Vagina (tissue), 2 donors: ENCODE measurements at regions not wholly inside any gene's neighbourhood (a gene's known extent, or its start where the extent isn't known, plus 50 kb on each side); places are given as distances from the start of the nearest gene placed in this dataset.
"Not testable (repeated sequence)": the region's sequence is repeated elsewhere in the genome, so short reads cannot be mapped to it uniquely, and the experiment has no call there.

Experiments used
- DNase-seq, 2 donors: peaks; one replicate each; pipeline ENCODE4 v3.0.0-alpha.2; 2017; ENCODE audit errors: extremely low spot score in 2 of 2
- H3K27ac ChIP-seq: fragments of 200-600 bp; sonication (generic); one replicate; pipeline ENCODE4 v1.5.1; 2019
- H3K27me3 ChIP-seq: fragments of 200-600 bp; sonication (generic); one replicate; pipeline ENCODE4 v1.5.1; 2019
- H3K36me3 ChIP-seq, 2 donors: fragments of 200-600 bp; sonication (generic); one replicate each; pipeline ENCODE4 v1.5.1; 2017 to 2019
- H3K4me1 ChIP-seq: fragments of 200-600 bp; sonication (generic); one replicate; pipeline ENCODE4 v1.5.1; 2019
- H3K4me3 ChIP-seq, 2 donors: fragments of 200-600 bp; sonication (generic); 1 replicate in 1 of 2; 2 replicates in 1 of 2; pipeline ENCODE4 v1.5.1; 2016 to 2019
- H3K9me3 ChIP-seq: fragments of 200-600 bp; sonication (generic); one replicate; pipeline ENCODE4 v1.5.1; 2019
- CTCF ChIP-seq, 3 experiments: fragments of 450-650 bp in 2 of 3; fragments of 200-600 bp in 1 of 3; sonication (generic) in 1 of 3; IDR thresholded peaks; one replicate each; pipeline ENCODE4 v1.5.1; 2017 to 2019; ENCODE audit warnings: antibody characterized with exemption in 3 of 3, mild to moderate bottlenecking in 2 of 3, moderate library complexity in 2 of 3
- POLR2A ChIP-seq, 2 donors: fragments of 450-650 bp; IDR thresholded peaks; one replicate each; pipeline ENCODE4 v1.6.1; 2017; ENCODE audit warnings: antibody characterized with exemption in 2 of 2, mild to moderate bottlenecking in 2 of 2, moderate library complexity in 2 of 2
- POLR2AphosphoS5 ChIP-seq, 2 donors: sonication (generic); formaldehyde crosslinking; IDR thresholded peaks; one replicate each; pipeline ENCODE4 v1.9.0; 2017; ENCODE audit warnings: antibody characterized with exemption in 2 of 2, mild to moderate bottlenecking in 2 of 2, low read depth in 1 of 2; ENCODE audit not compliant: insufficient read depth in 1 of 2
- intact Hi-C: fragments of 100-400 bp; cut with DNase I; formaldehyde crosslinking; loops from one replicate; pipeline ENCODE4 v1.15.1; 2023

- DNase-seq = no peak
- no peak for TF ChIP-seq POLR2AphosphoS5 (IDR thresholded peaks at IDR 0.05; ENCODE audit: insufficient read depth in 1 of 2, low read depth in 1 of 2)
- no peaks in the 10 kb centered on the region for H3K9me3 ChIP-seq
- no peak overlapping the region for H3K27ac ChIP-seq
- intact Hi-C loops = no loop called here
- H3K4me3 ChIP-seq = no peak overlapping the region
- no peaks in the 10 kb centered on the region for H3K36me3 ChIP-seq
- H3K4me1 ChIP-seq = no peaks in the 10 kb centered on the region
- no peaks in the 10 kb centered on the region for H3K27me3 ChIP-seq
Measured at GRCh38 chr4:66160606-66161005, 490.3 kb upstream of the EPHA5 start.

- no peak for DNase-seq
- H3K27ac ChIP-seq = no peak overlapping the region
- H3K27me3 ChIP-seq = no peaks in the 10 kb centered on the region
- intact Hi-C loops = no loop called here
- H3K4me1 ChIP-seq = no peaks in the 10 kb centered on the region
- TF ChIP-seq POLR2AphosphoS5 (IDR thresholded peaks at IDR 0.05; ENCODE audit: insufficient read depth in 1 of 2, low read depth in 1 of 2) (no peak), POLR2A (IDR thresholded peaks at IDR 0.05) (no peak), CTCF (IDR thresholded peaks at IDR 0.05) (no peak)
- H3K36me3 ChIP-seq = no peaks in the 10 kb centered on the region
- H3K9me3 ChIP-seq = no peaks in the 10 kb centered on the region
- H3K4me3 ChIP-seq = no peak overlapping the region
Measured at GRCh38 chr4:66157594-66157993, 487.3 kb upstream of the EPHA5 start.

GRCh38 chr4:66130042-66130441, 459.8 kb upstream of the EPHA5 start:
- H3K27me3 ChIP-seq = no peaks in the 10 kb centered on the region
- H3K4me1 ChIP-seq = no peaks in the 10 kb centered on the region
- H3K27ac ChIP-seq = no peak overlapping the region
- intact Hi-C loops = no loop called here
- H3K9me3 ChIP-seq = no peaks in the 10 kb centered on the region
- no peak overlapping the region for H3K4me3 ChIP-seq
- DNase-seq = no peak
- TF ChIP-seq POLR2A (IDR thresholded peaks at IDR 0.05) = no peak
- no peak for TF ChIP-seq POLR2AphosphoS5 (IDR thresholded peaks at IDR 0.05; ENCODE audit: insufficient read depth in 1 of 2, low read depth in 1 of 2)
- TF ChIP-seq CTCF (IDR thresholded peaks at IDR 0.05) = no peak
- H3K36me3 ChIP-seq = no peaks in the 10 kb centered on the region

GRCh38 chr4:66123831-66124413, 453.6 kb upstream of the EPHA5 start:
- Histone ChIP-seq H3K27me3 (no peaks in the 10 kb centered on the region), H3K27ac (no peak overlapping the region), H3K36me3 (no peaks in the 10 kb centered on the region), H3K4me3 (no peak overlapping the region), H3K4me1 (no peaks in the 10 kb centered on the region), H3K9me3 (no peaks in the 10 kb centered on the region)
- no peak for DNase-seq
- no peak for TF ChIP-seq CTCF (IDR thresholded peaks at IDR 0.05)
- no peak for TF ChIP-seq POLR2A (IDR thresholded peaks at IDR 0.05)
- no peak for TF ChIP-seq POLR2AphosphoS5 (IDR thresholded peaks at IDR 0.05; ENCODE audit: insufficient read depth in 1 of 2, low read depth in 1 of 2)
- intact Hi-C loops = no loop called here

- no peak for DNase-seq
- Histone ChIP-seq H3K4me3 (no peak overlapping the region), H3K27ac (no peak overlapping the region), H3K4me1 (no peaks in the 10 kb centered on the region), H3K36me3 (no peaks in the 10 kb centered on the region), H3K9me3 (no peaks in the 10 kb centered on the region), H3K27me3 (no peaks in the 10 kb centered on the region)
- intact Hi-C loops = no loop called here
- no peak for TF ChIP-seq CTCF (IDR thresholded peaks at IDR 0.05)
- TF ChIP-seq POLR2A (IDR thresholded peaks at IDR 0.05) = no peak
- no peak for TF ChIP-seq POLR2AphosphoS5 (IDR thresholded peaks at IDR 0.05; ENCODE audit: insufficient read depth in 1 of 2, low read depth in 1 of 2)
Measured at GRCh38 chr4:66123190-66123589, 452.9 kb upstream of the EPHA5 start.

- H3K27ac ChIP-seq, H3K27me3 ChIP-seq, intact Hi-C loops, H3K9me3 ChIP-seq, H3K4me3 ChIP-seq, H3K36me3 ChIP-seq, DNase-seq, H3K4me1 ChIP-seq: not testable (repeated sequence)
Measured at GRCh38 chr4:66115231-66115630, 444.9 kb upstream of the EPHA5 start.
